Brain microvascular endothelial cell (primary cell): ENCODE measurements at regions not wholly inside any gene's neighbourhood (a gene's known extent, or its start where the extent isn't known, plus 50 kb on each side); places are given as distances from the start of the nearest gene placed in this dataset.

Source experiments
- DNase-seq: peaks from one replicate; pipeline ENCODE4 v3.0.0-alpha.2; 2020
- H3K27ac ChIP-seq: fragments of 250-450 bp; sonication (Bioruptor Pico); 2 replicates; pipeline ENCODE4 v1.5.1; 2020; ENCODE audit warnings: mild to moderate bottlenecking, moderate library complexity
- H3K27me3 ChIP-seq: fragments of 250-450 bp; sonication (Bioruptor Pico); replicated peaks from 2 replicates; pipeline ENCODE4 v1.5.1; 2020; ENCODE audit warnings: mild to moderate bottlenecking
- H3K36me3 ChIP-seq: fragments of 250-450 bp; sonication (Bioruptor Pico); replicated peaks from 2 replicates; pipeline ENCODE4 v1.5.1; 2020; ENCODE audit warnings: mild to moderate bottlenecking
- H3K4me3 ChIP-seq: 2 replicates; pipeline ENCODE4 v1.5.1; 2011; ENCODE audit warnings: low read depth, mild to moderate bottlenecking, control low read depth, low read length, moderate library complexity
- in situ Hi-C: cut with HindIII; loops from 2 replicates; pipeline ENCODE4 v1.10.0; 2017; ENCODE audit warnings: low sequenced_read_pairs, low pct_ligation_motif_present
- TF ChIP-seq, protein P1 (sequence below): IDR thresholded peaks from 2 replicates; pipeline ENCODE4 v1.5.1; 2011; ENCODE audit warnings: low read depth, mild to moderate bottlenecking, moderate library complexity, low read length, control low read depth, inconsistent platforms; ENCODE audit errors: missing control alignments

DNA sequence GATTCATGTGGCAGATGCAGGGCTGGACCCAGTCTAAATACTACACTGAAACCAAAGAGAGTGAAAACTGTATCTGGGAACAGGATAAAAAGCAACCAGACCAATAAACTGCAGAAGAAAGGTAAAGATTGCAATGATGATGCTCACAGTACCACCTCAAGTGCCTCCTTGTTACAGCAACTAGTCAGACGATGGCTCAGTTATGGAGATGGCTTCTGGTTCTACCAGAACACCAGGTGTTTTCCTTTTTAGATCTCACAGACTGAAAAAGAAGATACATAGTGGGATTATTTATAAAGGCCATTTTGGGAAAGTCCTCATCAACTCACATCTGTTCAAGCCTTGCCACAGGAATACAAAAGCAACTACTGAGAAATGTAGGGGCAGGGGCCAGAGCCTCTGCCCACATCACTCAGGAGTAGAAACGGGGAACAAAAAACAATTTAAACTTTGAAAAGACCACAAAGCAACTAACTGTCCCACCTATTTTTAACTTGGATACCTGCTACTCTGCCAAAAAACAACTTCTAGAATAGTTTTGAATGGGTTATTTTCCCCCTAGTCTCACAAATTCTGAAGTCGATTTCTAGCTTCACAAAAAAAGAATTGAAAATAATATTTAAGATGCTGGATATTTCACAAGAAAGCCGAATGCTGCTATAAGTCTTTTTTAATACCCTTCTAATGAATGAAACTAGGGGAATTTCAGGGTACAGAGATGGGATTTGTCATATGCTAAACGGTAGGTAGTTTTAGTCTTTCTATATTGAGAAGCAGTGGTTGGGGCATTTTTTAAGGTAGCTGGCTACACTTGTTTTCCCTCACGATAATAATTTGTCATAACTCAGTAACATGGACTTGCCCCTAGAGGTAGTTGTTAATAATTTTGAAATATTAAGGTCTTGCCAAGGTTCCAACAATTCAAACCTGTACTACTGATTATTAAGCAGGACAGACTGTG lies 197.2 kb upstream of the TMPO start:
- in situ Hi-C loops, result no loop called here
- Histone ChIP-seq H3K4me3 (no peak overlapping the region), H3K27ac (no peak overlapping the region), H3K27me3 (no peaks in the 10 kb centered on the region), H3K36me3 (no peaks in the 10 kb centered on the region)
- DNase-seq, result no peak
- TF ChIP-seq, protein P1, sequence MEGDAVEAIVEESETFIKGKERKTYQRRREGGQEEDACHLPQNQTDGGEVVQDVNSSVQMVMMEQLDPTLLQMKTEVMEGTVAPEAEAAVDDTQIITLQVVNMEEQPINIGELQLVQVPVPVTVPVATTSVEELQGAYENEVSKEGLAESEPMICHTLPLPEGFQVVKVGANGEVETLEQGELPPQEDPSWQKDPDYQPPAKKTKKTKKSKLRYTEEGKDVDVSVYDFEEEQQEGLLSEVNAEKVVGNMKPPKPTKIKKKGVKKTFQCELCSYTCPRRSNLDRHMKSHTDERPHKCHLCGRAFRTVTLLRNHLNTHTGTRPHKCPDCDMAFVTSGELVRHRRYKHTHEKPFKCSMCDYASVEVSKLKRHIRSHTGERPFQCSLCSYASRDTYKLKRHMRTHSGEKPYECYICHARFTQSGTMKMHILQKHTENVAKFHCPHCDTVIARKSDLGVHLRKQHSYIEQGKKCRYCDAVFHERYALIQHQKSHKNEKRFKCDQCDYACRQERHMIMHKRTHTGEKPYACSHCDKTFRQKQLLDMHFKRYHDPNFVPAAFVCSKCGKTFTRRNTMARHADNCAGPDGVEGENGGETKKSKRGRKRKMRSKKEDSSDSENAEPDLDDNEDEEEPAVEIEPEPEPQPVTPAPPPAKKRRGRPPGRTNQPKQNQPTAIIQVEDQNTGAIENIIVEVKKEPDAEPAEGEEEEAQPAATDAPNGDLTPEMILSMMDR, result no peak

DNA sequence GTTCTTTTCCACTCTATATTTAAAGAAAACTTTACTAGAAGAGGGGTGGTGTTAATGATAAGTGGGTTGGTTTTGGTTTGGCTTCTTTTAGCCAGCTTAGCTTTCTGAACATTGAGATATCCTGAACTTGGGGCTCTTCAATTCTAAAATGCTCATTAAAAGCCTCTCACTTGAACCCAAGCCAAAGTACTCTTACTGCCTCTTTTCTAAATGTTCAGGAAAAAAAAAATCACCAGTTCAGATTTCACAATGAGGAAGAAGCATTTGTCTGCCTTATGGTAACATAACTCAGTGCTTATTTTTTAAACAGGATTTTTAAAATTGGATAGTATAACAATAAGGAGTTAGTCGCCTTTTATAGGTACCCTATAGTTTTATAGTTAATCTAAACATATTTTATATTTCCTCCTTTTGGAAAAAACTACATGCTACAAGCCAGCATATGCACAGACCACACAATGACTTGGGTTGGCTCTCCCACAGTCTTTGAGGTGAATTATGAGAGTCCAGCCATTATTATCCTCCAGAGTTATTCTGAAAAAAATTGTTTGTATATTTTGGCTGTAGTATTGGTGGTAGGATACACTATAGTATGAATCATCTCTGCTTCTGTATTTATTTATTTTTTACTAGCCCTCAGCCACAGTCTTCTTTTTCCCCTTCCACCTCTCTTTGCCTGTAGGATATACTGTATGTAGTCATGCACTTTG lies 195.5 kb upstream of the TMPO start:
- H3K36me3 ChIP-seq, result no peaks in the 10 kb centered on the region
- H3K4me3 ChIP-seq, result no peak overlapping the region
- no peak for DNase-seq
- no peaks in the 10 kb centered on the region for H3K27me3 ChIP-seq
- H3K27ac ChIP-seq, result no peak overlapping the region
- in situ Hi-C loops, result no loop called here
- TF ChIP-seq, protein P1, result no peak

DNA sequence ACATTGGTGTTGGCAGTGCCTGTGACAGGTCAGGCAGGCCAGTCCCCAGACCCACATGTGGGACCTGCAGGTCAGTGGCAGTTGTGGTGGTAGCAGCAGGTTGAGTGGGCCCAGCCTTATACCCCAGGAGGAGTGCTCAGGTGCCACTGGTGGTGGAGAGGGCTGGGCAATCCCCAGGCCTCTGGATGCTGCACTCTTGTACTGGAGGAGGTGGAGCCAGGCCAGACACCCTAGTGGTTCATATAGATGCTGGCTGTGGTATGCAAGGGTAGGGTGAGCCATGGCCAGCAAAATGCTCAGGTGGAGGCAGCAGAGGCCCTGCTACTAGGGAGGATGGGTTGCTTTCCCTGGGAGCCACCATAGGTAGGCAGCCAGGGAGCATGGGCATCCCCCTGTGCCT lies 190.4 kb upstream of the TMPO start:
- Histone ChIP-seq H3K27ac (no peak overlapping the region), H3K27me3 (no peaks in the 10 kb centered on the region), H3K36me3 (no peaks in the 10 kb centered on the region), H3K4me3 (no peak overlapping the region)
- in situ Hi-C loops, result no loop called here
- no peak for DNase-seq
- TF ChIP-seq, protein P1, result no peak

GRCh38 chr12:98328467-98328866 lies 186.9 kb upstream of the TMPO start:
- H3K27me3 ChIP-seq, result no peaks in the 10 kb centered on the region
- H3K27ac ChIP-seq, result no peak overlapping the region
- H3K36me3 ChIP-seq, result no peaks in the 10 kb centered on the region
- H3K4me3 ChIP-seq, result no peak overlapping the region
- TF ChIP-seq, protein P1, result no peak
- in situ Hi-C loops, result no loop called here
- no peak for DNase-seq

- no peaks in the 10 kb centered on the region for H3K27me3 ChIP-seq
- no peaks in the 10 kb centered on the region for H3K36me3 ChIP-seq
- TF ChIP-seq, protein P1, result no peak
- DNase-seq, result no peak
- no peak overlapping the region for H3K4me3 ChIP-seq
- no peak overlapping the region for H3K27ac ChIP-seq
- in situ Hi-C loops, result no loop called here
Observed at GRCh38 chr12:98329589-98329988, 185.8 kb upstream of the TMPO start.
